GM12864 (cell line): ENCODE measurements at regions not wholly inside any gene's neighbourhood (a gene's known extent, or its start where the extent isn't known, plus 50 kb on each side); places are given as distances from the start of the nearest gene placed in this dataset.
"Not testable (repeated sequence)": the region's sequence is repeated elsewhere in the genome, so short reads cannot be mapped to it uniquely, and the experiment has no call there.

ENCODE experiments used
- DNase-seq: peaks from one replicate; pipeline ENCODE4 v3.0.0-alpha.2; 2011; ENCODE audit warnings: low read depth
- H3K4me3 ChIP-seq: 2 replicates; pipeline ENCODE4 v1.5.1; 2011; ENCODE audit warnings: mild to moderate bottlenecking, low read depth, low read length, control low read depth
- CTCF ChIP-seq: IDR thresholded peaks from 2 replicates; pipeline ENCODE4 v1.5.1; 2011; ENCODE audit warnings: low read depth, mild to moderate bottlenecking, moderate library complexity, low read length, control low read depth, inconsistent platforms; ENCODE audit errors: missing control alignments

DNA sequence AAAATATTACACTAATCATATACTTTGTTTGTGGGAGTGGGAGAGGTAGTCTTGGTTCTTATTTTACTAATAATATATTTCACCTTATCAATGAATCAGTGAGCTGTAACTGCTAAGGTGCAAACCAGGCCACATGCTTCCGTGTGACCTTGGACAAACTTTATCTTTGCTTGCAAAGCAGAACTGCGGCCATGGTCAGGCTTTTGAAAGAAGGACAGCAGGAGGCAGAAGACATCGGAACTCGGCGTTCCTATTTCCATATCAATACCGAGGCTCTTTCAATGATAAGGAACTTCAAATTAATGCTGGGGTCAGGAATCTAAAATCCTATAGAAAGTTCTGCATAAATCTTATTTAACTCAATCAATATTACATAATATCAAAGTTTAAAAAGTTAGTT lies 491.9 kb upstream of the PFKP start:
- no peak for TF ChIP-seq CTCF
- H3K4me3 ChIP-seq: no peak overlapping the region
- DNase-seq: no peak

DNA sequence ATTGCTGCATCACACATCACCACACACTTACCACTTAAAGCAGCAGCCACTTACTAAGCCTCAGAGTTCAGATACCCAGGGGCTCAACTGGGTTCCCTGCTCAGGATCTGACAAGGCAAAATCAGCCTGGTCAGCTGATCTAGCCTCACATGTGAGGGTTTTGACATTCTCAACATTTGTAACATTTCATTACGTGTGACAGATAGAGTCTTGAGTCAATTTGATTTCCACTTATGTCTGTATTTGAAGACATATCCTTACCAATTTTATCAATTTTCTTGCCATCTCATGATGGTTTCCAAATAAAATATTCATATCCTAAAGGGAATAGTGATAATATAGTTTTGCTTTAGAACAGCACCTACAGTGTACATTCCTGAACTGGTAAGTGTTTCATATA lies 494.7 kb upstream of the PFKP start:
- no peak for DNase-seq
- H3K4me3 ChIP-seq: no peak overlapping the region
- no peak for TF ChIP-seq CTCF

GRCh38 chr10:2556883-2557282 lies 510.5 kb upstream of the PFKP start:
- no peak for TF ChIP-seq CTCF

GRCh38 chr10:2548071-2548470 lies 519.3 kb upstream of the PFKP start:
- TF ChIP-seq CTCF: no peak
- no peak overlapping the region for H3K4me3 ChIP-seq
- DNase-seq: no peak

More at GRCh38 chr10:2556883-2557282, 510.5 kb upstream of the PFKP start:
- no peak overlapping the region for H3K4me3 ChIP-seq
- no peak for DNase-seq

DNA sequence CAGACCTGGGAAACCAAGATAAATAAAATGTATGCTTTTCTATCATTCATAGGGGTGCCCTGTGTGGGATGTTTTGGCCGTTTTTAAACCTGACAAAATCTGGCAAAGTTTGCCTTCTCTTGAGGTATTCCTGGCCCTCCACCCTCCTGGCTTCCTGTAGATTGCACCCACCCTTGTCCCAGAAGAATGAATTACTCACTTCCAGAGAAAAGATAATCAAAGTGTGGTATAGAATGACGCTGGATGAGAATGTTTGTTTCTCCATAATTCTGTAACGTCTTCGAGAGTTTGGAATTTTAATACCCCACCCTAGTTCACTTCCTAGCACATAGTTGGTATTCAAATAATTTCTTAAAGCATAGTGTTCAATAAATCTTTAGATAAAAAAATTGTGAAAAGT lies 519.7 kb upstream of the PFKP start:
- TF ChIP-seq CTCF: no peak
- H3K4me3 ChIP-seq: no peak overlapping the region
- DNase-seq: no peak

- DNase-seq, H3K4me3 ChIP-seq: not testable (repeated sequence)
Observed at GRCh38 chr10:2546894-2547293, 520.5 kb upstream of the PFKP start.

DNA sequence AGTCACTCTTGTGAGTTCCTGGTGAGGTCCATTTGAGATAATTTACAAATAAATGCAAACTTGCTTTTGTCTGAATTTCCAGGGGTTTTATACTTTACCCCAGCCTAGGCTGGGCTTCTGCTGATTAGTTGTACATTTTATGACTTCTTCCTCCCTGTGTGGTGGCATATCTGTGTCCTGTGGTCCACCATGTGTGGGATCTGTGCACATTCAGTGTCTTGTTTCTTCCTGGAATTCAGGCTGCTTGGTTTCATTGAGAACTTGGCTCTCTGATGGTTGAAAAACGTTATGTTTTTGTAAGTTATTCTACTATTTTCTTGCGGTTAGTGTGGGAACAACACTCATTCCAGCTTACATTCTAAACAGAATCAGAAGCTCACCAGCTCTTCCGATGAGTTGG lies 523.4 kb upstream of the PFKP start:
- no peak overlapping the region for H3K4me3 ChIP-seq
- TF ChIP-seq CTCF: no peak
- no peak for DNase-seq
